Fibroblast of skin of abdomen (primary cell): ENCODE measurements at regions not wholly inside any gene's neighbourhood (a gene's known extent, or its start where the extent isn't known, plus 50 kb on each side); places are given as distances from the start of the nearest gene placed in this dataset.
"Not testable (repeated sequence)": the region's sequence is repeated elsewhere in the genome, so short reads cannot be mapped to it uniquely, and the experiment has no call there.

Experiments
- DNase-seq: peaks from one replicate; pipeline ENCODE4 v3.0.0-alpha.2; 2013

DNA sequence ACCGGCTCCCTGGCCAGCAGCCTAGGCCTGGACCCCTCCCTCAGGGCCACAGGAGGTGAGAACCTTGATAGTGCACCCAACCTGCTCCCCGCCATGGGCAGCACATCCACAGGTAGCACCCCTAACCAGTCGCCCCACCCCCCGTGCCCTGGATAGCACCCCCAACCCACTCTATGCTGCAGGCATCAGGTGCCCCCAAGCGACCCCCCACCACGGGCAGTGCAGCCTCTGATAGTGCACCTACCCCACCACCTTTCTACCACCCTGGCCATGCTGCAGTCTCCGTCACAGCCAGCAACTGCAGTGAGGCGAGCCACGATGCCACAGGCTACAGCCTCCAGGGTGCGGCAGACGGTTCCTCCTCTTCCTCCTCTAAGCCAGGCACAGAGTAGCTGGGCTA, 55.6 kb downstream of the SOWAHC start:
- DNase-seq, result no peak

DNA sequence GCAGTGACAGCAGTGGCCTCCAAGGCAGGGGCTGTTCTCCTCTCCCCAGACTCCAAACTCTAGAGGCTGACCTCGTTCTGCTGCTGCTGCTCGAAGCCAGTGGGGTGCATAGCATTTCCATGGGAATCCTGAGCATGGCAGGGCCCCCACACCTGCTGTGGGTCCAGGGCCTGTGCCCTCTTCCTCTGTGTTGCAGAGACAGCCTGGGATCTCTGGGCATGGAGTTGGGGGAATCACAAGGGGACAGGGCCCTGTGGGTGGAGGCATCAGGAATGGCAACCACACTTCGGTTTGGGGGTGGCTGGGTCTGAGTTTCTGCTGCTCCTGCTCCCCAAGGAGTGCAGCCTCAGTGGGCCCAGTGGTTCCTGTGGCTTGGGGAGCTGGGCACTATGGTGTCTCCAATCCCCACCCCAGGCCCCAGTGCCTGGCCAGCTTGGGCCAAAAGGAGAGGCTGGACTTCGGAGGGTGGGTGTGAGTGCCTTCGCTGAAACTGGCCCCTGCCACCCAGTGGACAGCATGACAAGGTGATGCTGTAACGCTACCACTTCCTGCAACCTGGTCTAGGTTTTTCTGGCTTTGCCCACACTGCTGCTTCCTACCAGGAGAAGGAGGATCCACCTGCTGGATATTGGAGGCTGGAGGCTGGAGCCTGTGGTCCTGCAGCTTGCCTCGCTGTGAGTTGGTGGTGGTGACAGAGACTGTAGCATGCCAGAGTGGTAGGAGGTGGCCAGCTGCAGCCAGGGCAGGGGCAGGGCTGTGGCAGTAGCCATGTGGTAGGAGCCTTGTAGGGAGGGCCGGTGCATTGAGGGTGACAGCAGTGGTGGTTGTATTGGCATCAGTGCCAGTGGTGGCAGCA, 56.6 kb downstream of the SOWAHC start:
- DNase-seq, result no peak

DNA sequence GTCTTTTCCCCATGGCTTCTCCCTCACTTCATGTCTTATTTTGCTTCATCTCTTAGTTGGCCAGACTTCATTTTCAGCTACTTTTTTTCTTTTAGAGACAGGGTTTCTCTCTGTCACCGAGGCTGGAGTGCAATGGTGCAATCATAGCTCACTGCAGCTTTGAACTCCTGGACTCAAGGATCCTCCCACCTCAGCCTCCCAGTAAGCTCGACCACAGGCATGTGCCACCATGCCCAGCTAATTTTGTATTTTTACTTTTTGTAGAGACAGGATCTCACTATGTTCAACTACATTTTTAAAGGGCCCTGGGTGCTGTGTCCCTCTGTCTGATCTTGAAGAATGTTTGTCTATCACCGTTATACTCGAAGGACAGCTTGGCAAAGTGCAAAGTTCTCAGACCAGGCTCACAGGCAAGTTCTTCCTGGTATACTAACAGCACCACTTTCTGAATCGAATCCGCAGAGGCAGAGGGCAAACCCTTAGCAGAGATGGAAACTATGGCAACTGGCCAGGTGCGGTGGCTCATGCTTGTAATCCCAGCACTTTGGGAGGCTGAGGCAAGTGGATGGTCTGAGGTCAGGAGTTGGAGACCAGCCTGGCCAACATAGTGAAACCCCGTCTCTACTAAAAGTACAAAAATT, 60.9 kb downstream of the SOWAHC start:
- no peak for DNase-seq

DNA sequence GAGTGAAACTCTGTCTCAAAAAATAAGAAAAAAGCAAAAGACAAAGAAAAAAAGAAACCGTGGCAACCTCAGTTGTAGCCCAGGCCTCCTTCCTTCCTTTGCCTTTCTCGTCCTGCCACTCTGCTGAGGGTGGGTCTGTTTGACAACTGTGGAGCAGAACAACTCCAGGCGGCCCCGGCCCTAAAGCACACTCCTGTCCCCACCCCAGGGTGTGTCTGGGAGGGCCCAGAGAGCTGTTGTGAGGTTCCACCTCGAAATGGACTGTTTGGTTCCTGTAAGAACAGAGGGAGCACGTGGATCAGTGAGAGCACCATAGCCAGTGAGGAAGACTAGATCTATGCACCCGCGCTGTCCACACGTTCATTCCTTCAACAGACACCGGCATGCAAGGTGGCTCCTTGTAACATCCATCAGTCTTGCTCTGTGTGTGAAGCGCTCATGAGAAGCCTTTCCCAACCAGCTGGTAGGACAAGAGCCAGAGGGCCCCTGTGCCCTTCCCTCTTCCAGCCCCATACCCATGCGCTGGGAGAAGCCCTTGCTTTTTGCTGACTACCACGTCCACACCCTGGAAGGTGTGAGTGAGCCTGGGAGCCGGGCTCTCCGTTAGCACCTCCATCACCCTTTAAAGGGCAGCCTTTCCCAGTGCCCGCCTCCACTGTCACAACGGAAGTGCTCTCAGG, 61.6 kb downstream of the SOWAHC start:
- no peak for DNase-seq

DNA sequence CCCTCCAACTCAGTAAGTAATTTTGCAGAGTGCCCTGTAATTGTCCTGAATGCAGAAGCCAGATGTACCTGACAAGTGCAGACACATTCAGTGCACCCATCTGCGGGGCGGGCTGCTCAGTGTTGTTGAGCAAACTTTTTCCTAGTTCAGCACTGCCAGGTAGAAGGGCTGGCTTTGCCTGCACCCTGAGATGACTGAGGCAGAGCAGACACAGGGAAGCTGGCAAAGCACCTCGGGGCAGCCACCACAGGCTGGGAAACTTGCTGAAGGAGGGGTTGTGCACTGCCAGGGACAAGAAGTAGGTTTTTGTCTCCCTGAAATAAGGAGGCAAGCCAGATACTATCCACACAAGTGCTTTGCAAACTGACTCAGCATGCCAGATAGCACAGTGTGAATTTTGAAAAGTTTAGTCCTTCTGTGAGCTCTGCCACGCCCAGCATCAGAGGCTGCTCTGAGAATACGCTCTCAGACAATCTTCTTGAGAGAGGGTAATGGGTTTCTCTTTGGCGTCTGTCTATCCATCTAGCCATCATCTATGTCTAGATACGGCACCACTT, 62.3 kb downstream of the SOWAHC start:
- DNase-seq, result no peak

DNA sequence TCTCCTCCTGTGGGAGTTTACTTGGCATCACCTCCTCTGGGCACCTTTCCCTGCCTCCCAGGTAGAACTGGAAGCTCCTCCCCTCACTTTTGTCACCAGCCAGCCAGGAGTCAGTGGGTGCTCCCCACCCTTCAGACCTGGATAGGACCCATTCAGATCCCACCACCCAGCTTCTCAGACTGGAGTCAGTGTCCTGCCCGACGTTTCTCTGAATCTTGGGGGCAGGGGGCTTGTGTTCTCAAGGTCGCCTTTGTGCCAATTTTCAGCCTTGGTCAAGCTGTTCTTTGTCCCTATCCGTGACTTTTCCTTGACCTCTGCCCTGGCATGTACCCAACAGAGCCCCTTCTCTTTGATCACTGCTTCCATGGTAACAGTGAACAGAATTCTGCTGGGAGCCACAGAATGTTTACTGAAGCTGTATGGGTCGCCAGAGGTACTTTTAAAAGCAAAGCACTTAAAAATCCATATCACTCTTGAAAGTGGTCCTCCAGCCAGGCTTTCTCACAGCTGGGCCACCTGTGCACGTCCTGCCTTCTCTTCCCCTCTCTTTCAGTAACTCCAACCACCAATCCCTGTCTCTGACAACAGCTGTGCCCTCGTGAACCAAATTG, 63.1 kb downstream of the SOWAHC start:
- not testable (repeated sequence) for DNase-seq

DNA sequence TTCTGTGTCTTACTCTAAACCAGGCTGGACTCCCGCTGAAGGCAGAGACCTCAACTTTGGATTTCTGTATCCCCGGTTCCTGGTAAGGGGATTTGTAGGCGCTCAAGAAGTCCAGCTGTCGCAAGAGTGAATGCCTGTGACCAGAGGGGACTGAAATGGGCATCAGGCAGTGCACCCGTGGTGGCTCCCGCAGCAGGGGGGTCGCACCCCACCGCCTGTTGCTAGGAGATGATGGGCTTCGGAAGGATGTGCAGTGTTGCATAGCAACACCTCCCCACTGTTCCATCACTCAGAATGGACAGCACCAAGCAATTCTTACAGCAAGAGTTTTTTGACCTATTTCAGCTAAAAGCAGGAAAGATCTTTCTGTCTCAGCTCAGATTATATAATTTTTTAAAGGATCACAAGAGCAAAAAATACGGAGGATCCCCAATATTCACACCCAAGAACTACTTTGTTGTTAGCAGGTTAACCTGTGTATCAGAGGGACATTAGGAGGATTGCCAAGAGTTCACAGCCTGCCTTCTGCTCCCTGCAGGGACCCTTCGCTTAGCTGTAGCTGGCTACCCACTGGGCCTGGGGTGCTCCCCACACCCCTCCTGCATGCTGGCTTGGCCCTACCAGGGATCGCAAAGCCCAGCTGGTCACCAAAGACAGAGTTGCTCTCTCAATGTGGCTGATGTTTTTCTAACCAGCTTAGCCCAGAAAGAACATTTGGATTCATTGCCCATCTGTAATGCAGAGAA, 63.8 kb downstream of the SOWAHC start:
- no peak for DNase-seq

DNA sequence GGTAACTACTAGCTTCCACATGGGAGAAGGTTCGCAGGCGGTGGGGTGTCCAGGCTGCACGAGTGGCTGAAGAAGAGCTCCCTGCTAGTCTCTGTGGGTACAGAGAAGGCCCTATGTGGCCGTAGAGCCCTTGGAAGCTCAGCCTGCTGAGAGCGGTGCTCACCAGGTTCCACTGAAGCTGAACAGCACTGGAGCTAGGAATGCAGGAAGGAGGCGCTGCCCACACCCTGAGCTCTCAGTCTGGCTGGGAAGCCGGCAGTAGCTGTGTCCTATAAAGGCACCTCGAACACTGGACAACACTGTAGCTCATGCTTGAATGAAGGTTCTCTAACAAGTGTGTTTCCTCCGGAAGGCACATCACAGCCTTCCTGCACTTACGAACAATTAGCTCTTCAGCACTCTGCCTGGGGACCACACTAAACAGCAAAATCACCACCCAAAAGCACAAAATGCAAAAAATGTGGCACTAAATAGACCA, 64.6 kb downstream of the SOWAHC start:
- not testable (repeated sequence) for DNase-seq

DNA sequence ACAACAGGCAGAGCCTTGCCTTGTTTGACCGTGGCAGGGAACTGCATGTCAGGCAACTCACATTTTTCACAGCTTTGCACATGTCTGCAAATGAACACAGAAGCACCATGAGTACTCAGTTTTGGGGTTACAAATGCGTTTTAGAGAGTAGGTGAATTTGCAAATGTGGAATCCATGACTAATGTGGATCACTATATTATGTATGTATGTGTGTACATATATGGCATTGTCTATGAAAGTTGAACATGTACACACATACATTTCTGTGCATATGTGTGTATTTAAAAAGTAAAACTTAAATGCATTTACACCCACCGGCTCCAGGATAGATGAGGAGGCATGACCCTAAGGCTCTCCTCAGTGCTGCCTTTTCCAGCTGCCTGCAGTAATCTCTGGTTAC, 65.1 kb downstream of the SOWAHC start:
- no peak for DNase-seq

DNA sequence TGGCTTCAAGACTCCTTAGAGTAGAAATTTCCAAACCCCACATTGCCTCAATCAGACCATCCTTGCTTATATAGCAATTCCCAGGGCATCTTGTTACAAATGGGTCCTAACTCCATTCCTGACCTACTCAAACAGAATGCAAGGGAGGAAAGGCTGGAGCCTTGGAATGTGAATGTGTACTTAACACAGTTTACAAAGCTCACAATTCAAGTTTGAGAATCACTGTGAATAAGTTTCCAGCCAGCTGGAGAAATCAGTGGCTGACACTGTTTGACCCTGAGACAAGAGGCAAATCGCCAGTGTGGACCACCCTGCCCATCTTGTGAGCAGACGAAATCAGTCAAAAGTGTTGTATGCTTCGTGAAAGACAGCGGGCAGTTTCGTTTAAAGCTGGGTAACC, 65.5 kb downstream of the SOWAHC start:
- DNase-seq, result no peak

DNA sequence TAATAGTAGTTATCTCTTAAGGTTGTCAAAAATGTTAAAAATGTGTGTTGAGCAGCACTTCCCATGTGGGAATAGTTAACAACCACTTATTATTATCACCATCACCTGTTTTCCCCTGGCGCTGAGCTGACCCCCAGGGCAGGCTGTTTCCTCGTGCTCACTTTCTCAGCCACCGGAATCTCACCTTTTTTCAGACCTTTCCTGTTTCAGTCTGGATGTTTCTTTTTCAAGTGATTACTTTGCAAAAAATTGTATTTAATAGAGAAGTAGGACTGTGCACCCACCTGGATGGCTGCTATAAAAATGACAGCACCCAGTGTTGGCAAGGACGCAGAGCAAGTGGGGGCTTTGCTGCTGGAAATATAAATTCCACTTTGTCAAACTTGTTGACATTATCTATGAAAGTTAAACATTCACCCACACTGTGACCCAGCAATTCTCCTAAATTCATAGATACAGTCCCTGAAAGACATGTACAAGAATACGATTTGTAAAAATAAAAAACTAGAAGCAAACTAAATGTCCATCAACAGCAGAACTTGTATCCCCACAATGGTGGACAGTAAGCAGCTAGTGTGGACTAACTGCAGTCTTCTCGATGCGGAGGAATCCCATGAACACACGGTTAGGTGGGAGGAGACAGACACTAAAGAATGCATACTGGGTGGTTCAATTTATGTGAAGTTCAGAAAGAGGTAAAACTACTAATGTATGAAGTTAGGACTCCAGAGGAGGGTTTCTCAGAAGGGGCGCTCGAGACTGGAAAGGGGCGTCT, 66.5 kb downstream of the SOWAHC start:
- no peak for DNase-seq

DNA sequence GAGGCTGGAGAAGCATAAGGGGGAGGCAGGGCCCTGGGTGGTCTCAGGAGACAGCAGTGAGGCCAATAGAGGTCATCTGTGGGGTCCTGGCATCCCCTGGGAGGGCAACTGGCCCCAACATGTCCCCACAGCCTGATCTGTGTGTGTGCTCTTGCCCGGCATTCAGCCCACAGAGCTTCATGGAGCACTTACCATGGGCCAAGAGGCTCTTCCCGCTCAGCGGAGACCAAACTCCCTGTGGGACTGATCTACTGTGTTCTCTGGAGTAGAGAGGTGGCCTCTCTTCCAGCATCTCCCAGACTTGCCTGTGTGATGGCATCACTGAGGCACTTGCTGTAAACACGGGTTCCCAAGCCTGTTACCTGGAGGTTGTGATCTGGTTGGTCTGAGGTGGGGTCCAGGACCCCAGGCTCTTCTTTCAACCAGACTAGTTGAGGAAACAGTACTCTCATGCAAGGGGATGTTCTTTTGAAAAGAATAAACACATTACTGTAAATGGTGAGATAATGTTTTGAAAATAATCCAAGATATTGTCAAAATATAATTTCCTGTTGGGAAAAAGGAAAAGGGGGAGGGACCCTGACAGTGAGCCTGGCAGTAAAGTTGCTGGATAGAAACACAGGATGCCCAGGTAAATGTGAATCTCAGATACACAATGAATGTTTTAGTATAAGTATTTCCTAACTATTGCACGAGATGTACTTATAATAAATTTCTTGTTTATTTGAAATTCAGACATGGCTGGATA, 67.6 kb downstream of the SOWAHC start:
- DNase-seq, result no peak

DNA sequence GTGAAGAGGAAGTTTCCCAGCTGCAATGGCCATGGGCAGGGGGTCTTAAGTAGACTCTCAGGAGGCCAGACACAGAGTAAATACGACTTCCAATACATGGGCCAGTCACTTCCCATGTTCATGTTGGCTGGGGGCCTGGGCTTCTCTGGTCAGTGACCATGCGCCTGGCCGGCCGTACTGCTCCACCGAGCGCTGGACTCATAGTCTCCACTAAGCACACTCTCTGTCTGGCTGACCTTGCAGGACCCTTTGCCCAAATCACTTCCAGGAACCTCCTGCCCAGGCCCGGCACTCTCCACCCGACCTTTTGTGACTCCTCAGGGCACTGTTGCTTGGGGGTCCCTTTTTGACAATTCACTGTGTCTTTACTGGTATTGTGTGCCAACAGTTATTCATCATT, 69.3 kb downstream of the SOWAHC start:
- DNase-seq, result no peak

DNA sequence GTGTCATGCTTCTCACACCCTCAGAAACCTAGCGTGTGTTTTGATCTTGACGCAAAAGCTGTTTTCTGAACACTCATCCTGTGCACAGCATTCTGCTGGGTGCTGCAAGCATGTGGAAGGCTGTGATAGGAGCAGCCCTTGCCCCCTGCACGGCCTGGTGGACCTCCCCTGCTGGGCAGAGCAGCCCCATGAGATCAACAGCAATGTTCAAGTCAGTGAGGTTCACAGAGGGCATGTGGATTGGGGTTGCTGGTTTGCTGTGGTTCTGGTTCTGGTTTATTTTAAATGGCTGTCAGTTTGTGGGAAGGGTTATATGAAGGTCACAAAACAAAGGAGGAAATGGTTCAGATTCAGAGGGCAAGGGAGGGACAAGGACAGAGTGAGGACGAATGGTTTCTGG, 71.3 kb downstream of the SOWAHC start:
- no peak for DNase-seq

DNA sequence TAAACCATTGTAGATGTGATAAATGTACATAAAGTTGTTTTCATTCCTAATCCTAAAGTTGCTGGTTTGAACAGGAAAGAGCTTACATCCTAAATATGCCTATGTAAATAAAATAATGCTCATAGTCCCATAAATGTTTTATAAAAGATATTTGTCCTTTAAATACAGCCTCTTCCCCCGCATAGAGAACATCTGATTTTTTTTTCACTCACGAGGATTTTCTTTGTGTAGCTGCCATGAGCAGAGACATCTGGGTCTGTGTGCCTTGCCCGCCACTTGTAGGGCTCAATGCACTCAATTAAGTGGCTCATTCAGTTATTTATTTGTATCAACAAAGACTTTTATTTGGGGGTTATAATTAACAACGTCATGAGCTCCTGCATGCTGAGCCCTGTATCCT, 72.8 kb downstream of the SOWAHC start:
- no peak for DNase-seq

DNA sequence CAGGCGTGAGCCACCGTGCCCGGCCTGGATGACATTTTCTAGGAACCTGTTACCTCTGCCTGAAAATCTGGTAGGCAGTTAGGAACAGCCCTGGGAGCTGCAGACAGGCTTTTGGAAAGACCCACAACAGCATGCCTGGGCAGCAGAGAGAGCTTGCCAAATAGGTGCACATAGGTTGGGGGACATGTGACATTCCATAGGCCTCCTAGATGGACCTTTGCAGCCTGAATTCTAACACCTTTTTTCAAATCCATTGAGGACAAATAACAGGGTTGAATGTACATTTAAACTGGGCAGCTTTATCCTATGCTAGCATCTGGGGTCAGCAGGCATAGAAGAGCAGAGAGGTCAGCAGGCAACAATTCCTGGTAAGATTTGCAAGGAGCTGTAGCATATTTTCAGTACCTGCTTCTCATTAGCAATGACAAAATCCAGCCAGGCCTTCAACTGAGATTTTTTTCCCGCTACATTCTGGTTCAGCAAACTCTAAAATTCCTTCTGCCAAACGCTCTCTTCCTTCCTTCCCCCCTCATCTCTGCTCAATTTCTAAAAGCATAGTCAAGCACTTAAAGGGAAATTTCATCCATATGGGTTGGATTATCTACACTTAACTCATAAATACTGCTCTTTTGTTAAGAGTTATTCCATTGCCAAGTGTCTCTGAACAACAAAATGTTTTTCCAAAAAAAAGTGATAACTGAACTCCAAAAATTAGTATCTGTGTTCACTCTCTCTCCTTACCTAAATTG, 75.2 kb downstream of the SOWAHC start:
- peak; percentile 58 for DNase-seq

DNA sequence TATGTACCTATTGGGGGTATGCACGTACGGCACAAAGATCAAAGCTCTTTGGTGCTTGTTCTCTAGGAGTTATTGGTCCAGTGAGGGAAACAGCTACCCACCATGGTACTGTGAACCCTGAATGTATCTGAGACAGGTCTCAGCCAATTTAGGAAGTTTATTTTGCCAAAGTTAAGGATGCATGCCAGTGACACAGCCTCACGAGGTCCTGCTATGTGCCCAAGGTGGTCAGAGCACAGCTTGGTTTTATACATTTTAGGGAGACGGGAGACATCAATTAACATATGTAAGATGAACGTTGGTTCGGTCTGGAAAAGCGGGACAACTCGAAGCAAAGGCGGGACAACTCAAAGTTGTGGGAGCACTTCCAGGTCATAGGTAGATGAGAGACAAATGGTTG, 75.8 kb downstream of the SOWAHC start:
- no peak for DNase-seq

DNA sequence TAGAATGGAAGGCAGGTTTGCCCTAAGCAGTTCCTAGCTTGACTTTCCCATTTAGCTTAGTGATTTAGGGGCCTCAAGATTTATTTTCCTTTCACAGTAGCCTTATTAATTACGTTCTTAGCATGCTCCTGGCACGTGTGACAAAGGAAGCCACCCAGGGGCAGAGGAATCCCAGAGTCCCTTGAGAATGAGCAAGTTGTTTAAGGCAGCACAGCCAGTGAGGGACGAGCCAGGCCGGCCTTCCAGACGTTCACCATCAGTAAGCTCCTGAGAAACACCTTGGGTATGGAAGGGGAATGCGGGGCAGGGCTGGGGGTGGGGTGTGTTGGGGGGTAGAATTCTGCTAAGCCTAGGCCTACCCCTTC, 76.3 kb downstream of the SOWAHC start:
- no peak for DNase-seq

DNA sequence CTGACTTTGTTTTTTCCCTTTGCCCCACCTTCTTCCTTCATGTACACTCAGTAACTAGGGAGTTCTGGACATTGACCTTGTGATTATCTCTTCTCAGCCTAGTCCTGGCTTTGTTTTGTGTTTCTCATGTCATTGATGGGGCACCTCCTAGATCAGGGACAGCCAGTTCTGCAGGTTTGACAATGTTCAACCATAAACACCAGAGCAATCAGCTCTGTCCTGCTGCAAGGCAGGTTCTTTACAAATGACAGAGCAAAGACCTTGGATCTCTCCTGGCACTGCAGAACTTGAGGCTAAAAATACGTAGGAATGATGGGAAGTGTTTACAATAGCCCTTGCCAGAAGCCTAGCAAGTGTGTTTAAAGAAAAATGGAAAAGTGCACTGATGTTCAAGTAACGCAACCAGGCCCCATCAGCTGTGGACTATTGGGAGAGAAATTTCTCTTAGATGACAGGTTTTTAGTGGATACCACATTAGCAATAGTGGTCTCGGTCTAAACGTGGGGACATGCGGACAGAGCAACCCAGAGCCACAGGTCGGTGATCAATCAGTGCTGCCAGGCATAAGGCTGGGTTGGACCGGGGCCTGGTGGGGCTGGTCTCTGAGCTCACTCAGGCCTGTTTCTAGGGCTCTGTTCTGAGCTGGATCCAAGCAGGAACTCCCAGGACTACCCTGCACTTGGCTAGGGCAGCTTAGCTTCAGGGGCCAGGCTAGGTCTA, 76.8 kb downstream of the SOWAHC start:
- DNase-seq, result no peak
